GM12878 (cell line): ENCODE measurements at regions not wholly inside any gene's neighbourhood (a gene's known extent, or its start where the extent isn't known, plus 50 kb on each side); places are given as distances from the start of the nearest gene placed in this dataset.

ENCODE experiments used
- ATAC-seq: fragments of 200-7000 bp; cut with Tn5 transposase; 3 replicates; pipeline ENCODE4 v1.9.1; 2020; ENCODE audit warnings: mild to moderate bottlenecking, moderate library complexity
- BruUV-seq: library from RNA; stranded (reverse); fragments of 400-500 nt; replicated peaks from 2 replicates; lab custom pipeline; 2021; lab: Mats Ljungman, UMichigan
- CTCF ChIA-PET: fragments of 300-600 bp; sonication (Branson Sonifier 250); formaldehyde crosslinking; extraction: SDS; loops from one replicate; lab custom pipeline; 2021; ENCODE audit warnings: inconsistent platforms; lab: Yijun Ruan, JAX
- POLR2A ChIA-PET: fragments of 350-600 bp; formaldehyde crosslinking; extraction: SDS; loops from one replicate; lab custom pipeline; 2021; ENCODE audit warnings: inconsistent platforms; lab: Charles Lee
- RAD21 ChIA-PET: fragments of 300-600 bp; sonication (Branson Sonifier 250); formaldehyde crosslinking; loops from one replicate; lab custom pipeline; 2023; ENCODE audit warnings: antibody characterized with exemption; ENCODE audit not compliant: unreplicated experiment; lab: Charles Lee
- SMC1A ChIA-PET: fragments of 300-600 bp; sonication (Branson Sonifier 250); formaldehyde crosslinking; loops from one replicate; lab custom pipeline; 2023; ENCODE audit not compliant: unreplicated experiment, uncharacterized antibody; lab: Charles Lee
- DNase-seq: peaks from one replicate; pipeline ENCODE4 v3.0.0-alpha.2; 2011; ENCODE audit warnings: low read depth, low spot score
- FAIRE-seq: peaks from 3 replicates; lab custom pipeline; 2011; peaks lifted over from hg19 to GRCh38; lab: Jason Lieb, UNC
- H2AFZ ChIP-seq: 2 replicates; pipeline ENCODE4 v1.6.0; 2011; ENCODE audit warnings: low read depth, low read length, control low read depth; ENCODE audit not compliant: control insufficient read depth
- H3K27ac ChIP-seq: 2 replicates; pipeline ENCODE4 v1.5.1; 2011; ENCODE audit warnings: control low read depth; ENCODE audit not compliant: control insufficient read depth, insufficient read depth
- H3K27me3 ChIP-seq, 2 experiments: replicated peaks in 1 of 2; 2 replicates each; pipeline versions ENCODE4 v1.6.0 to v1.6.1; 2011; ENCODE audit warnings: low read length in 1 of 2; ENCODE audit not compliant: control insufficient read depth in 2 of 2, insufficient read depth in 2 of 2
- H3K36me3 ChIP-seq, 2 experiments: 2 replicates each; pipeline ENCODE4 v1.5.1; 2011; ENCODE audit warnings: low read length in 1 of 2; ENCODE audit not compliant: control insufficient read depth in 2 of 2, insufficient read depth in 2 of 2
- H3K4me1 ChIP-seq: 2 replicates; pipeline ENCODE4 v1.6.1; 2011; ENCODE audit warnings: mild to moderate bottlenecking, low read length, moderate library complexity, mixed read lengths; ENCODE audit not compliant: control insufficient read depth, insufficient read depth
- H3K4me2 ChIP-seq: 2 replicates; pipeline ENCODE4 v1.6.0; 2011; ENCODE audit warnings: control low read depth; ENCODE audit not compliant: control insufficient read depth, insufficient read depth
- H3K4me3 ChIP-seq: fragments of 200-600 bp; sonication (generic); 2 replicates; pipeline ENCODE4 v1.5.1; 2016
- H3K79me2 ChIP-seq: 2 replicates; pipeline ENCODE4 v1.6.0; 2011; ENCODE audit warnings: low read length; ENCODE audit not compliant: control insufficient read depth, insufficient read depth
- H3K9ac ChIP-seq: 2 replicates; pipeline ENCODE4 v1.8.0; 2011; ENCODE audit warnings: low read length, control low read depth, mixed read lengths; ENCODE audit not compliant: control insufficient read depth, insufficient read depth
- H3K9me3 ChIP-seq: replicated peaks from 3 replicates; pipeline ENCODE4 v1.5.1; 2011; ENCODE audit warnings: mild to moderate bottlenecking, low read length; ENCODE audit not compliant: control insufficient read depth, insufficient read depth
- H4K20me1 ChIP-seq: 2 replicates; pipeline ENCODE4 v1.6.0; 2011; ENCODE audit not compliant: control insufficient read depth, insufficient read depth
- BHLHE40 ChIP-seq, 2 experiments: fragments of 450-650 bp in 1 of 2; IDR thresholded peaks; 2 replicates each; pipeline ENCODE4 v1.6.1; 2011 to 2017; ENCODE audit warnings: low read depth in 2 of 2, borderline replicate concordance in 1 of 2, improper control_type of control experiment in 1 of 2, low read length in 1 of 2, mild to moderate bottlenecking in 1 of 2
- CBFB ChIP-seq: IDR thresholded peaks from 2 replicates; pipeline ENCODE4 v1.6.1; 2016; ENCODE audit warnings: antibody characterized with exemption, low read depth
- CHD1 ChIP-seq: IDR thresholded peaks from 2 replicates; pipeline ENCODE4 v1.6.1; 2012; ENCODE audit warnings: low read depth, low read length, improper control_type of control experiment
- FOXK2 ChIP-seq: fragments of 450-650 bp; IDR thresholded peaks from 2 replicates; pipeline ENCODE4 v1.6.1; 2017; ENCODE audit warnings: mild to moderate bottlenecking, moderate library complexity
- IKZF1 ChIP-seq: fragments of 450-650 bp; conservative IDR thresholded peaks from 2 replicates; pipeline ENCODE4 v1.6.1; 2017; ENCODE audit warnings: antibody characterized with exemption, mild to moderate bottlenecking
- MXI1 ChIP-seq: fragments of 150-350 bp; IDR thresholded peaks from 2 replicates; pipeline ENCODE4 v1.6.1; 2011; ENCODE audit warnings: low read depth, mild to moderate bottlenecking, inconsistent platforms, low read length, improper control_type of control experiment
- MYC ChIP-seq: IDR thresholded peaks from 2 replicates; pipeline ENCODE4 v1.6.1; 2011; ENCODE audit warnings: mild to moderate bottlenecking, low read length, moderate library complexity, inconsistent platforms; ENCODE audit not compliant: insufficient read depth, insufficient replicate concordance, insufficient read length, severe bottlenecking
- NFYB ChIP-seq: IDR thresholded peaks from 2 replicates; pipeline ENCODE4 v1.6.1; 2011; ENCODE audit warnings: low read depth, mild to moderate bottlenecking, low read length, improper control_type of control experiment, moderate library complexity; ENCODE audit not compliant: insufficient read depth
- NR2C2 ChIP-seq: IDR thresholded peaks from 2 replicates; pipeline ENCODE4 v1.6.1; 2011; ENCODE audit warnings: borderline replicate concordance, low read depth; ENCODE audit not compliant: control insufficient read depth, insufficient read length
- POLR2AphosphoS5 ChIP-seq: IDR thresholded peaks from 2 replicates; pipeline ENCODE4 v1.6.1; 2011; ENCODE audit warnings: mild to moderate bottlenecking, low read length, inconsistent platforms
- RBBP5 ChIP-seq: fragments of 200-600 bp; sonication (generic); conservative IDR thresholded peaks from 2 replicates; pipeline ENCODE4 v1.6.1; 2016
- RUNX3 ChIP-seq: IDR thresholded peaks from 2 replicates; pipeline ENCODE4 v1.6.1; 2012; ENCODE audit warnings: low read length, inconsistent platforms
- SREBF1 ChIP-seq: IDR thresholded peaks from 2 replicates; pipeline ENCODE4 v1.6.1; 2012; ENCODE audit warnings: mild to moderate bottlenecking, low read length
- TAF1 ChIP-seq: IDR thresholded peaks from 2 replicates; pipeline ENCODE4 v1.6.1; 2011; ENCODE audit warnings: mild to moderate bottlenecking, low read depth, low read length, borderline replicate concordance
- TCF7 ChIP-seq: IDR thresholded peaks from 2 replicates; pipeline ENCODE4 v1.6.1; 2014; ENCODE audit warnings: antibody characterized with exemption, borderline replicate concordance
- WRNIP1 ChIP-seq: IDR thresholded peaks from 2 replicates; pipeline ENCODE4 v1.6.1; 2011; ENCODE audit warnings: low read depth, low read length, improper control_type of control experiment, borderline replicate concordance
- ZNF384 ChIP-seq: IDR thresholded peaks from 2 replicates; pipeline ENCODE4 v1.6.1; 2012; ENCODE audit warnings: low read depth, mild to moderate bottlenecking, low read length, improper control_type of control experiment, borderline replicate concordance
- ZSCAN29 ChIP-seq: fragments of 450-650 bp; IDR thresholded peaks from 2 replicates; pipeline ENCODE4 v1.6.1; 2017; ENCODE audit warnings: mild to moderate bottlenecking, moderate library complexity
- WGBS: methylation state at CpG from one replicate; pipeline ENCODE4 v1.1.6; 2016; ENCODE audit warnings: low lambda C conversion rate; ENCODE audit not compliant: insufficient replicate concordance, insufficient coverage; ENCODE audit errors: missing lambda C conversion rate; 5-methylcytosine and 5-hydroxymethylcytosine counted together
- in situ Hi-C: fragments of 300-500 bp; cut with MboI; formaldehyde crosslinking; loops from 9 replicates; pipeline ENCODE4 v1.14.3; 2018; ENCODE audit warnings: mixed read lengths
- intact Hi-C: fragments of 100-400 bp; cut with micrococcal nuclease; formaldehyde crosslinking; loops from one replicate; pipeline ENCODE4 v1.14.2; 2022; ENCODE audit not compliant: unreplicated experiment
- TF ChIP-seq, protein P1 (sequence below): IDR thresholded peaks from 2 replicates; pipeline ENCODE4 v1.6.1; 2011; ENCODE audit warnings: borderline replicate concordance, low read depth, mild to moderate bottlenecking, moderate library complexity, mixed read lengths, low read length; ENCODE audit not compliant: insufficient read depth; ENCODE audit errors: extremely low read length
- TF ChIP-seq, protein P2 (sequence below): fragments of 450-650 bp; IDR thresholded peaks from 2 replicates; pipeline ENCODE4 v1.6.1; 2017; ENCODE audit warnings: mild to moderate bottlenecking, moderate library complexity

DNA sequence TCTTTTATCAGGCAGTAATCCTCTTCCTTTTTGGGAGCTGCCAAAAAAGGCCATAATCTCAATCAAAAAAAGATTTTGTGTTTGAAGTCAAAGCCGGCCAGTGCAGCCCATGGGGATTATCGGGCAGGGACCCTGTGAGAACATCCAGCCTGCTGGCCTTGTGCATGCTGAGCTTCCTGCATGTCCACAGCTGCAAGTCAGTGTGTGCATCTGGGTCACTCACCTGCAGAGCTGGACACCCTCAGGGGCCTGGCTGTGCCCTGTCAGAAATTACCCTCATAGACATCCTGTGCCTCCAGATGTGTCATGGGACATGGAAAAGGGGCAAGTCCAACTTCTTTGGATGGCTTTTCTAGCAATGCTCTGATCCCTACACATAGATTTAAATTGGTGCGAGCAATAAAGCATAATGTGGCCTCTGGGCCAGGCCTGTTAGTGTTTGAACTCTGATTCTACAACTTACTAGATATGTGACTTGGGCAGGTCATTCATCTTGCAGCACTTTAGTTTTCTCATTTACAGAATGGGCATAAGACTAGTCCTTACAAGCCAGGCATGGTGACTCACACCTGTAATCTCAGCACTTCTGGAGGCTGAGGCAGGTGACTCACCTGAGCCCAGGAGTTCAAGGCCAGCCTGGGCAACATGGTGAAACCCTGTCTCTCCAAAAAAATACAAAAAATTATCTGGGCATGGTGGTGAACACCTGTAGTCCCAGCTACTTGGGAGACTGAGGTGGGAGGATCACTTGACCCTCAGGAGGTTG is 81.6 kb upstream of the LARGE1 start:
- CTCF ChIA-PET, result interaction anchor here (0.7 kb wide), 1 partner anchor 67 kb away, joined by 3 read pairs; no protein-coding TSS in a partner anchor

More for the DNA sequence above, 81.6 kb upstream of the LARGE1 start:
- ATAC-seq, result no peak
- no peak overlapping the region for H3K4me2 ChIP-seq
- H3K36me3 ChIP-seq, result no peaks in the 10 kb centered on the region
- H3K79me2 ChIP-seq, result no peaks in the 10 kb centered on the region
- no peaks in the 10 kb centered on the region for H3K27me3 ChIP-seq
- no peaks in the 10 kb centered on the region; the same call in 2 of the 3 replicates for H3K9me3 ChIP-seq
- in situ Hi-C loops, result no loop called here
- H3K27ac ChIP-seq, result no peak overlapping the region
- SMC1A ChIA-PET, result no interaction called here
- H4K20me1 ChIP-seq, result no peaks in the 10 kb centered on the region
- no peaks in the 10 kb centered on the region for H3K4me1 ChIP-seq
- POLR2A ChIA-PET, result no interaction called here
- RAD21 ChIA-PET, result no interaction called here
- H3K4me3 ChIP-seq, result no peak overlapping the region
- no peak overlapping the region for H3K9ac ChIP-seq
- WGBS, result 25% methylated on average over 3 of the region's 3 CpGs
- no peak for FAIRE-seq
- BruUV-seq, result no TSS peak
- no peak for TF ChIP-seq RBBP5
- TF ChIP-seq TCF7, result no peak
- no peak for TF ChIP-seq POLR2AphosphoS5
- no peak for TF ChIP-seq TAF1
- TF ChIP-seq IKZF1, result no peak
- TF ChIP-seq BHLHE40 (IDR thresholded peaks at IDR 0.05; ENCODE audit: borderline replicate concordance in 1 of 2, low read depth in 2 of 2, low read length in 1 of 2), result no peak
- TF ChIP-seq NFYB, result no peak
- no peak for TF ChIP-seq MYC
- no peak for TF ChIP-seq MXI1
- TF ChIP-seq RUNX3, result no peak
- no peak for TF ChIP-seq CBFB
- TF ChIP-seq, protein P1, sequence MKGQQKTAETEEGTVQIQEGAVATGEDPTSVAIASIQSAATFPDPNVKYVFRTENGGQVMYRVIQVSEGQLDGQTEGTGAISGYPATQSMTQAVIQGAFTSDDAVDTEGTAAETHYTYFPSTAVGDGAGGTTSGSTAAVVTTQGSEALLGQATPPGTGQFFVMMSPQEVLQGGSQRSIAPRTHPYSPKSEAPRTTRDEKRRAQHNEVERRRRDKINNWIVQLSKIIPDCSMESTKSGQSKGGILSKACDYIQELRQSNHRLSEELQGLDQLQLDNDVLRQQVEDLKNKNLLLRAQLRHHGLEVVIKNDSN, result no peak
- no peak for TF ChIP-seq ZNF384
- TF ChIP-seq WRNIP1, result no peak
- no peak for TF ChIP-seq ZSCAN29
- TF ChIP-seq, protein P2, sequence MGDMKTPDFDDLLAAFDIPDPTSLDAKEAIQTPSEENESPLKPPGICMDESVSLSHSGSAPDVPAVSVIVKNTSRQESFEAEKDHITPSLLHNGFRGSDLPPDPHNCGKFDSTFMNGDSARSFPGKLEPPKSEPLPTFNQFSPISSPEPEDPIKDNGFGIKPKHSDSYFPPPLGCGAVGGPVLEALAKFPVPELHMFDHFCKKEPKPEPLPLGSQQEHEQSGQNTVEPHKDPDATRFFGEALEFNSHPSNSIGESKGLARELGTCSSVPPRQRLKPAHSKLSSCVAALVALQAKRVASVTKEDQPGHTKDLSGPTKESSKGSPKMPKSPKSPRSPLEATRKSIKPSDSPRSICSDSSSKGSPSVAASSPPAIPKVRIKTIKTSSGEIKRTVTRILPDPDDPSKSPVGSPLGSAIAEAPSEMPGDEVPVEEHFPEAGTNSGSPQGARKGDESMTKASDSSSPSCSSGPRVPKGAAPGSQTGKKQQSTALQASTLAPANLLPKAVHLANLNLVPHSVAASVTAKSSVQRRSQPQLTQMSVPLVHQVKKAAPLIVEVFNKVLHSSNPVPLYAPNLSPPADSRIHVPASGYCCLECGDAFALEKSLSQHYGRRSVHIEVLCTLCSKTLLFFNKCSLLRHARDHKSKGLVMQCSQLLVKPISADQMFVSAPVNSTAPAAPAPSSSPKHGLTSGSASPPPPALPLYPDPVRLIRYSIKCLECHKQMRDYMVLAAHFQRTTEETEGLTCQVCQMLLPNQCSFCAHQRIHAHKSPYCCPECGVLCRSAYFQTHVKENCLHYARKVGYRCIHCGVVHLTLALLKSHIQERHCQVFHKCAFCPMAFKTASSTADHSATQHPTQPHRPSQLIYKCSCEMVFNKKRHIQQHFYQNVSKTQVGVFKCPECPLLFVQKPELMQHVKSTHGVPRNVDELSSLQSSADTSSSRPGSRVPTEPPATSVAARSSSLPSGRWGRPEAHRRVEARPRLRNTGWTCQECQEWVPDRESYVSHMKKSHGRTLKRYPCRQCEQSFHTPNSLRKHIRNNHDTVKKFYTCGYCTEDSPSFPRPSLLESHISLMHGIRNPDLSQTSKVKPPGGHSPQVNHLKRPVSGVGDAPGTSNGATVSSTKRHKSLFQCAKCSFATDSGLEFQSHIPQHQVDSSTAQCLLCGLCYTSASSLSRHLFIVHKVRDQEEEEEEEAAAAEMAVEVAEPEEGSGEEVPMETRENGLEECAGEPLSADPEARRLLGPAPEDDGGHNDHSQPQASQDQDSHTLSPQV, result no peak
- no peak for TF ChIP-seq CHD1
- no peak for TF ChIP-seq FOXK2
- TF ChIP-seq SREBF1, result no peak
- no peak for TF ChIP-seq NR2C2
- TF ChIP-seq, all 136 proteins: peak for 0
- no peak for DNase-seq
- H2AFZ ChIP-seq, result no peak overlapping the region
- intact Hi-C loops, result no loop called here
